ENCODE measurements at regions not wholly inside any gene's neighbourhood (a gene's known extent, or its start where the extent isn't known, plus 50 kb on each side); places are given as distances from the start of the nearest gene placed in this dataset.

DNA sequence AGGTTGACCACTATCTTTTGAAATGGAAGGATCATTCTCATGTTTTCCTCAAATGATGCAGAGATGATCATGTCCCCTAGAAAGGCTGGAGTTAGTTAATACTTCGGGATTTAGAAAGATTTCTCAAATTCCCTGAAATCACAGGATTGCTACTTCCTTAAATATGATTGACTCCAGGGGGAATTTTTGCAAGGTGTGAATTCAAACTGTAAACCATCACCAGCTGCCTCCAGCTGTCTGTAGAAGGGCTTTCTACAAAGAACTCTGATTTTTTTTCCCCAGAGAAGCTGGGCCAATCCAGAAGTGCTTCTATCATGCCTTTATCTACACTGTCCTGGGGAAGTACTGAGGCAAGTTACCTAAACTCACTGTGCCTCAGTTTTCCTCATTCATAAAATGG lies 114.5 kb downstream of the EDN1 start:
- no peak for DNase-seq (ENCODE audit: low read depth)
- no peak overlapping the region for H3K4me3 ChIP-seq (ENCODE audit: low read depth, low read length)
- TF ChIP-seq, protein P1, sequence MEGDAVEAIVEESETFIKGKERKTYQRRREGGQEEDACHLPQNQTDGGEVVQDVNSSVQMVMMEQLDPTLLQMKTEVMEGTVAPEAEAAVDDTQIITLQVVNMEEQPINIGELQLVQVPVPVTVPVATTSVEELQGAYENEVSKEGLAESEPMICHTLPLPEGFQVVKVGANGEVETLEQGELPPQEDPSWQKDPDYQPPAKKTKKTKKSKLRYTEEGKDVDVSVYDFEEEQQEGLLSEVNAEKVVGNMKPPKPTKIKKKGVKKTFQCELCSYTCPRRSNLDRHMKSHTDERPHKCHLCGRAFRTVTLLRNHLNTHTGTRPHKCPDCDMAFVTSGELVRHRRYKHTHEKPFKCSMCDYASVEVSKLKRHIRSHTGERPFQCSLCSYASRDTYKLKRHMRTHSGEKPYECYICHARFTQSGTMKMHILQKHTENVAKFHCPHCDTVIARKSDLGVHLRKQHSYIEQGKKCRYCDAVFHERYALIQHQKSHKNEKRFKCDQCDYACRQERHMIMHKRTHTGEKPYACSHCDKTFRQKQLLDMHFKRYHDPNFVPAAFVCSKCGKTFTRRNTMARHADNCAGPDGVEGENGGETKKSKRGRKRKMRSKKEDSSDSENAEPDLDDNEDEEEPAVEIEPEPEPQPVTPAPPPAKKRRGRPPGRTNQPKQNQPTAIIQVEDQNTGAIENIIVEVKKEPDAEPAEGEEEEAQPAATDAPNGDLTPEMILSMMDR (IDR thresholded peaks at IDR 0.05; ENCODE audit: insufficient read depth, low read depth, low read length), result no peak

DNA sequence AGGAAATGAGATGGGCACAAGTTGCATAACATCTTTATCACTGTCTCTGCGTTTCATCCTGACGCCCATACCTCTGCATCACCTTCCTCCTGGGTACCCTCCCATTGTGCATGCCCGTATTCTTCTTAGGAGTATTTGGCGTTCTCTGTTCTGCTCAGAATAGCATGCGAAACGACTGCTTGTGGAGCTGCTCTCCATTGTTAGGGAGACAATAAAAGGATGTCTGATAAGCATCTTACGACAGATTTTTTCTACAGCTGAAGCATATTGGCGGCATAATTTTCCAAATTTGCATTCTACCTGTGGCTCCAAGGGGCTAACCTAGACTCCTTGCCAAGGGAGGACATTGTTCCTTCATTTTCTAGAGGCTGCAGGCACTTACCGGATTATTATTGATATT lies 118.6 kb downstream of the EDN1 start:
- no peak for DNase-seq (ENCODE audit: low read depth)
- TF ChIP-seq, protein P1 (IDR thresholded peaks at IDR 0.05; ENCODE audit: insufficient read depth, low read depth, low read length), result no peak
- H3K4me3 ChIP-seq (ENCODE audit: low read depth, low read length), result no peak overlapping the region

DNA sequence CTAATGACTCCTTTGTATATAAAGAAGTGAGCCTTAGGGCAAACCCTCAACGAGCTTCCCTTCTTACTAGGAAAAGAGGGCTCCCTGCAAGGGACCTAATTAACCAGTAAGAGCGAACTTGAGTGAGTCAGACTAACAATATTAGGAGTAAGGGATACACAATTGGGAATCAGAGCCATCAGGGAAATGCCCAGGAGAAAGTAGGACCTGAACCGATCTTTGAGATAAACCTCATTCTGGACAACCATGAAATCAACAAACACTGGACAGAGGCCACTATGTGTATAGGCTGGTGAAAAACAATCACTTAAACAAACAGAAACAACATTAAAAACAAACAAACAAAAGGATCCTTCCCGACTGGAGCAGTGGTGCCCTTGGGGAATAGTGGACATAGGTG lies 120.8 kb downstream of the EDN1 start:
- no peak overlapping the region for H3K4me3 ChIP-seq (ENCODE audit: low read depth, low read length)
- DNase-seq (ENCODE audit: low read depth), result no peak
- TF ChIP-seq, protein P1 (IDR thresholded peaks at IDR 0.05; ENCODE audit: insufficient read depth, low read depth, low read length), result no peak

DNA sequence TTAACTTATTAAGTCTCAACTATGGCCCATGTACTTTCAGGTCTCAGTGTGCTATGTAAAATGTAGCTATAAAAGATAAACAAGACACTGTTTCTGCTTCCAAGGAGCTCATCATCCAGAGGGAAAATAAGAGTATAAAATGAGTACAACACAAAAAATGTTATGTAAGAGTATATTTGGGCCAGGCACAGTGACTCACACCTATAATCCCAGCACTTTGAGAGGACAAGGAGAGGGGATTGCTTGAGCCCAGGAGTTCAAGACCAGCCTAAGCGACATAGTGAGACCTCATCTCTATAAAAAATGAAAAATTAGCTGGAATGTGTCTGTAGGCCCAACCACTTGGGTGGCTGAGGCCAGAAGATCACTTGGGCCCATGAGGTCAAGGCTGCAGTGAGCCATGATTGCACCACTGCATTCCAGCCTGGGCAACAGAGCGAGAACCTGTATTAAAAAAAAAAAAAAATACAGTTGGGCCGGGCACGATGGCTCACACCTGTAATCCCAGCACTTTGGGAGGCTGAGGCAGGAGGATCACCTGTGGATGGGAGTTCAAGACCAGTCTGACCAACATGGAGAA lies 124.0 kb downstream of the EDN1 start:
- no peak overlapping the region for H3K4me3 ChIP-seq (ENCODE audit: low read depth, low read length)
- TF ChIP-seq, protein P1 (IDR thresholded peaks at IDR 0.05; ENCODE audit: insufficient read depth, low read depth, low read length), result no peak
- DNase-seq (ENCODE audit: low read depth), result no peak

DNA sequence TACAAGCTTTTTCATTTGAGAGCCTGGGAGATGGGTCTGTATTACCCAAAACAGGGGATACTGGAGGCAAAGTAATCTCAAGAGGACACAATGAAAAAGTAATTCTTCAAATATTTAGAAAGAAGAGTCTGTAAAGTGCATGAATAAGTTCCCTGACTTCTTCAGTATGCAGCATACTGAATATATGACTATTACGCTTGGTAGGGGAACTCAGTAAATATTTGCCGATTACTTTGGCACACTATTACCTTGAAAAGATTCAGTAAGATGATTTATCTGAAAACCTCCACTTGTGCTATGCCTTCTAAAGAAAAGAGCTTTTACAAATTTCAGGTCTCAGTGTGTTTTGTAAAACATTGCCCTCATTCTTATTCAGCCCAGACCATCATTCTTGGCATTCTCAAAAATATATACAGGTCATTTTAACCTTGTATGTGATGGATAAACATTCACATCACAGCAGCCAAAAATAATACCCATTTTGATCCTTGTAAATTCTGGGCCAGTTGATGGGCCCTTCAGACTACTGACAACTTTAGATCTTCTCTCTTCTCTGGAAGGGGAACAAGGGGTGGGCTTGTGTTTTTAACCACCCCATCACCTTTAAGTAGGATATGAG lies 125.9 kb downstream of the EDN1 start:
- DNase-seq (ENCODE audit: low read depth), result no peak
- TF ChIP-seq, protein P1 (IDR thresholded peaks at IDR 0.05; ENCODE audit: insufficient read depth, low read depth, low read length), result no peak
- no peak overlapping the region for H3K4me3 ChIP-seq (ENCODE audit: low read depth, low read length)

DNA sequence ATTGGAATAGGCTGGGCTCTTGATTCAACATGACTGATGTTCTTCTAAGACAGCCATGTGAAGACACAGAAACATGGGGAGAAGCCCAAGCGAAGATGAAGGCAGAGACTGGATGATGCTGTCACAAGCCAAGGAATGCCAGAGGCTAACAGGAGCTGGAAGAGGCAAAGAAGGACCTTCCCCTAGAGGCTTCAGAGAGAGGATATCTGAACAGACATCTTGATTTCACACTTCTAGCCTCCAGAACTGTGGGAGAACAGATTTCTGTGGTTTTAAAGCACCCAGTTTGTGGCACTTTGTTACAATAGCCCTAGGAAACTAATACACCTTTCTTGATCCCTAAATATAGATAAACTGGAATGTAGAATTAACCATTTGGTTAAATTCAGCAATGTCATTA lies 127.0 kb downstream of the EDN1 start:
- no peak for DNase-seq (ENCODE audit: low read depth)
- TF ChIP-seq, protein P1 (IDR thresholded peaks at IDR 0.05; ENCODE audit: insufficient read depth, low read depth, low read length), result no peak
- H3K4me3 ChIP-seq (ENCODE audit: low read depth, low read length), result no peak overlapping the region

DNA sequence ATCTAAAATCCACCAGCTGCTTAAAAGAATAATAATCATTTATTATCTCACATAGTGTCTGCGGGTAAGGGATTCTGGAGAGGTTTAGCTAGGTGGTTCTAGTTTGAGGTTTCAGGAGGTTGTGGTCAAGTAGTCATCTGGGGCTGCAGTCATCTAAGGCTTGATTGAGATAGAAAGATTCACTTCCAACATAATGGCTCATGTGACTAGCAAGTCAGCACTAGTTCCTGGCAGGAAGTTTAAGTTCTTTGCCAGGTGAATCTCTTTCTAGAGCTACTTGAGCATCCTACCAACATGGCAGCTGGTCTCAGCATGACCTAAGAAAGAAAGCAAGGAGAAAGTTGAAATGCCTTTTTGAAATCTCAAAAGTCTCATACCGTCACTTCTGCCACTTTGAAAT lies 128.8 kb downstream of the EDN1 start:
- TF ChIP-seq, protein P1 (IDR thresholded peaks at IDR 0.05; ENCODE audit: insufficient read depth, low read depth, low read length), result no peak
- no peak overlapping the region for H3K4me3 ChIP-seq (ENCODE audit: low read depth, low read length)
- DNase-seq (ENCODE audit: low read depth), result no peak
